ENCODE measurements at regions not wholly inside any gene's neighbourhood (a gene's known extent, or its start where the extent isn't known, plus 50 kb on each side); places are given as distances from the start of the nearest gene placed in this dataset.

- ATAC-seq (ENCODE audit: low FRiP score) = no peak
- no peak for TF ChIP-seq CTCF (IDR thresholded peaks at IDR 0.05)
- no peak for DNase-seq (ENCODE audit: low spot score)
Measured at GRCh38 chr4:137703195-137703594, 170.9 kb upstream of the PCDH18 start.

- no peak for TF ChIP-seq CTCF (IDR thresholded peaks at IDR 0.05)
- ATAC-seq (ENCODE audit: low FRiP score) = no peak
- no peak for DNase-seq (ENCODE audit: low spot score)
Measured at GRCh38 chr4:137702512-137702911, 170.2 kb upstream of the PCDH18 start.

GRCh38 chr4:137701401-137701800, 169.1 kb upstream of the PCDH18 start:
- no peak for TF ChIP-seq CTCF (IDR thresholded peaks at IDR 0.05)
- ATAC-seq (ENCODE audit: low FRiP score) (no peak), DNase-seq (ENCODE audit: low spot score) (no peak)

GRCh38 chr4:137700751-137701150, 168.5 kb upstream of the PCDH18 start:
- no peak for ATAC-seq (ENCODE audit: low FRiP score)
- no peak for TF ChIP-seq CTCF (IDR thresholded peaks at IDR 0.05)
- no peak for DNase-seq (ENCODE audit: low spot score)

GRCh38 chr4:137700072-137700471, 167.8 kb upstream of the PCDH18 start:
- ATAC-seq (ENCODE audit: low FRiP score) = no peak

GRCh38 chr4:137694138-137694537, 161.8 kb upstream of the PCDH18 start:
- no peak for ATAC-seq (ENCODE audit: low FRiP score)
- no peak for DNase-seq (ENCODE audit: low spot score)
- TF ChIP-seq CTCF (IDR thresholded peaks at IDR 0.05) = no peak

More at GRCh38 chr4:137700072-137700471, 167.8 kb upstream of the PCDH18 start:
- TF ChIP-seq CTCF (IDR thresholded peaks at IDR 0.05) = no peak
- no peak for DNase-seq (ENCODE audit: low spot score)

GRCh38 chr4:137693641-137694040, 161.3 kb upstream of the PCDH18 start:
- no peak for ATAC-seq (ENCODE audit: low FRiP score)
- DNase-seq (ENCODE audit: low spot score) = no peak
- TF ChIP-seq CTCF (IDR thresholded peaks at IDR 0.05) = no peak

Measured in omental fat pad (tissue), 3 donors.